Heart left ventricle (tissue), 13 donors: ENCODE measurements at regions not wholly inside any gene's neighbourhood (a gene's known extent, or its start where the extent isn't known, plus 50 kb on each side); places are given as distances from the start of the nearest gene placed in this dataset.

Experiments
- POLR2A ChIP-seq, 2 donors: fragments of 450-650 bp; IDR thresholded peaks; one replicate each; pipeline ENCODE4 v1.6.1; 2017; ENCODE audit warnings: antibody characterized with exemption in 2 of 2, mild to moderate bottlenecking in 2 of 2, moderate library complexity in 2 of 2
- TF ChIP-seq, protein P1 (sequence below), 12 donors: fragments of 200-600 bp; sonication (generic) in 4 of 12; IDR thresholded peaks; one replicate each; pipeline versions ENCODE4 v1.5.0 to v1.8.0; 2018 to 2022; ENCODE audit warnings: antibody characterized with exemption in 12 of 12, mild to moderate bottlenecking in 5 of 12
- donor health status: ischemic (EF 13 %, LVEDD 7.1; RV severe dilation, severe dysfunction).
- donor health status: DM: no; HTN: yes; CAD: no.
- donor health status: DM: no; HTN: no; CAD: no.
- donor health status: ischemic (EF 25% LVEDD 6.9; RV normal size, moderate dysfunction).
- donor health status: ischemic (EF 25% LVEDD 5.7; RV mildly dilated, moderate dysfunction).
- donor health status: ischemic (EF 35%, LVEDD 5.7; RV mildly dilated, moderate dysfunction).
- donor health status: nonischemic (EF 11% LVEDD 7.7; RV severe dilation, severe dysfunction).
- donor health status: DM: yes; HTN: yes; CAD: no.
- donor health status: PGD.
- donor health status: ischemic (EF 29% LVEDD 5.4; RV normal size, mild dysfunction).
- donor health status: nonischemic (EF 23%, LVEDD 6.1; RV moderate dilation, normal function).

DNA sequence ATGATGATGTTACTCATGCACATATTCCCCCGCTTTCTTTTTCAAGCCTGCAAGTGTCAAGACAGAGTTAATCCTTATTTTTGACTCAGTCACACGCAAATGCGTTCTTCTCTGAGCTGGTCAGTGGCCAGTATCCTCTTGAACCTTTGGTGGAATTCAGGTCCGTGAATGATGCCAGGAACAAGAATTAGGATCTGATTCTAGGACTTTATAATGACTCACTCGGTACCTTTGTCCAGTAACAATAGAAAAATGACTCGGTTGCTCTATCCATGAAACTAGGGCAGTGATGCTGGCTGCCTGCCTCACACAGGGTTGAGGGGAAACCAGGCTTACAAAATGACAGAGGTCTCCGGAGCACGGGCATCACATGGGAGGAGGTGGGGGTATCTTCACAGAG, 185.8 kb upstream of the NUDT4 start:
- TF ChIP-seq, protein P1, sequence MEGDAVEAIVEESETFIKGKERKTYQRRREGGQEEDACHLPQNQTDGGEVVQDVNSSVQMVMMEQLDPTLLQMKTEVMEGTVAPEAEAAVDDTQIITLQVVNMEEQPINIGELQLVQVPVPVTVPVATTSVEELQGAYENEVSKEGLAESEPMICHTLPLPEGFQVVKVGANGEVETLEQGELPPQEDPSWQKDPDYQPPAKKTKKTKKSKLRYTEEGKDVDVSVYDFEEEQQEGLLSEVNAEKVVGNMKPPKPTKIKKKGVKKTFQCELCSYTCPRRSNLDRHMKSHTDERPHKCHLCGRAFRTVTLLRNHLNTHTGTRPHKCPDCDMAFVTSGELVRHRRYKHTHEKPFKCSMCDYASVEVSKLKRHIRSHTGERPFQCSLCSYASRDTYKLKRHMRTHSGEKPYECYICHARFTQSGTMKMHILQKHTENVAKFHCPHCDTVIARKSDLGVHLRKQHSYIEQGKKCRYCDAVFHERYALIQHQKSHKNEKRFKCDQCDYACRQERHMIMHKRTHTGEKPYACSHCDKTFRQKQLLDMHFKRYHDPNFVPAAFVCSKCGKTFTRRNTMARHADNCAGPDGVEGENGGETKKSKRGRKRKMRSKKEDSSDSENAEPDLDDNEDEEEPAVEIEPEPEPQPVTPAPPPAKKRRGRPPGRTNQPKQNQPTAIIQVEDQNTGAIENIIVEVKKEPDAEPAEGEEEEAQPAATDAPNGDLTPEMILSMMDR (IDR thresholded peaks at IDR 0.05): no peak
- TF ChIP-seq POLR2A (IDR thresholded peaks at IDR 0.05): no peak
